Small intestine (tissue), 7 donors: ENCODE measurements at regions not wholly inside any gene's neighbourhood (a gene's known extent, or its start where the extent isn't known, plus 50 kb on each side); places are given as distances from the start of the nearest gene placed in this dataset.
"Not testable (repeated sequence)": the region's sequence is repeated elsewhere in the genome, so short reads cannot be mapped to it uniquely, and the experiment has no call there.

ENCODE experiments used
- DNase-seq, 2 donors: peaks; one replicate each; pipeline versions ENCODE4 v3.0.0 to v3.0.0-alpha.2; 2013
- FAIRE-seq: peaks from 2 replicates; lab custom pipeline; 2012; peaks lifted over from hg19 to GRCh38; lab: Jason Lieb, UNC
- H3K27ac ChIP-seq, 3 donors: one replicate each; pipeline ENCODE4 v1.5.1; 2013; ENCODE audit warnings: low read length in 2 of 3, mild to moderate bottlenecking in 2 of 3, control low read depth in 1 of 3, inconsistent platforms in 1 of 3, low read depth in 1 of 3, moderate library complexity in 1 of 3
- H3K27me3 ChIP-seq, 3 donors: one replicate each; pipeline ENCODE4 v1.6.1; 2013; ENCODE audit warnings: low read length in 3 of 3, inconsistent platforms in 1 of 3; ENCODE audit not compliant: control insufficient read depth in 3 of 3, insufficient read depth in 3 of 3
- H3K36me3 ChIP-seq, 3 donors: one replicate each; pipeline ENCODE4 v1.6.1; 2013; ENCODE audit warnings: low read length in 3 of 3, inconsistent platforms in 1 of 3, low read depth in 1 of 3, mild to moderate bottlenecking in 1 of 3, moderate library complexity in 1 of 3; ENCODE audit not compliant: control insufficient read depth in 3 of 3, insufficient read depth in 2 of 3
- H3K4me1 ChIP-seq, 3 donors: one replicate each; pipeline ENCODE4 v1.6.1; 2013; ENCODE audit warnings: low read length in 2 of 3, inconsistent platforms in 1 of 3, low read depth in 1 of 3, mild to moderate bottlenecking in 1 of 3, moderate library complexity in 1 of 3; ENCODE audit not compliant: control insufficient read depth in 3 of 3, insufficient read depth in 2 of 3
- H3K4me3 ChIP-seq, 3 donors: one replicate each; pipeline ENCODE4 v1.5.1; 2013; ENCODE audit warnings: low read length in 3 of 3, control low read depth in 1 of 3, inconsistent platforms in 1 of 3, low read depth in 1 of 3, mild to moderate bottlenecking in 1 of 3, moderate library complexity in 1 of 3
- H3K9me3 ChIP-seq, 2 donors: one replicate each; pipeline ENCODE4 v1.6.1; 2013; ENCODE audit warnings: low read depth in 1 of 2, low read length in 1 of 2; ENCODE audit not compliant: control insufficient read depth in 2 of 2, insufficient read depth in 1 of 2
- WGBS, 3 donors: extraction: QIAGEN DNeasy Blood & Tissue Kit; methylation state at CpG; one replicate each; pipeline ENCODE4 v1.1.7; 2013; 5-methylcytosine and 5-hydroxymethylcytosine counted together
- donor health status: healthy with polysubstance abuse.
- donor health status: control.
- donor health status: control.
- donor health status: Bipolar disorder and iron deficiency.
- donor health status: healthy.

DNA sequence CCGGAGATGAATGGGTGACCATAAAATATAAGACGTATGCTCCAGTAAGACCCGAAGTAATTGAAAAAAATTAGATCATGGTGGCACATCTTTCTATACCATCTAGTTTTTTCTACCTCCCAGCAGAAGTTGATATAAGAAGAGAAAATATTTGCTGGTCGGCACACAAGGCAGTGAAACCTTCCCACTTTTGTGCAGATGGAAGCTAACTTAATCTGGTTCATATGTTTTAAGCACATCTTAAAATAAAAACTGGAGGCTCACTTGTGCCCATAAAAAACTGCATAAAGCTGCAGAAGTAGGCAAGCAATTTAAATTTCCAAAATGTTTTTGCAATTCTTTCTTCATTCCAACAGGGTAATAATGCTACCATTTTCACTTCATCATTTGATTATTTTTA, 449.2 kb downstream of the CNTN3 start:
- FAIRE-seq: no peak
- DNase-seq: no peak
- H3K27ac ChIP-seq: no peak overlapping the region
- H3K36me3 ChIP-seq: no peaks in the 10 kb centered on the region
- 81 to 90% (median 87%) methylated on average over 4 of the region's 4 CpGs for WGBS, 3 donors
- no peaks in the 10 kb centered on the region for H3K27me3 ChIP-seq
- H3K9me3 ChIP-seq: peaks cover 0 to 10% of the 10 kb centered on the region in 2 donors
- no peak overlapping the region for H3K4me3 ChIP-seq
- H3K4me1 ChIP-seq: no peaks in the 10 kb centered on the region

DNA sequence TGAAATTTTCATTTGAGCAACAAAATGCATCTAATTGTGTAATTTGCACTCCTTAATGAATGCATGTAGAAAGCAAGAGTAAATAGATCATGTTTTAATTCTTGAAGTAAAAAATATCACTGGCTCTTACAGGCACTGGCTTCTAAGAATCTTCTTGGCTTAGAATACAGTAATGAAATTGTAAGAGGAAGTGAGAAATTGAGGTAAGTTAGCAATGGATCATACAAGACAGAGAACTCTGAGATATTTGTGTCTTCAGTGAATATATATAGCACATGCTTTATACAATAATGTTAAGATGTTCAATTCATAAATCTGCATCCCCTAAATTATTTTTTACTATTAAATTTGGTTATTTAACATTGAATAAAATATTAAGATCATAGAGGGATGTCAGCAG, 465.0 kb downstream of the CNTN3 start:
- H3K4me1 ChIP-seq: no peaks in the 10 kb centered on the region
- no peak for FAIRE-seq

DNA sequence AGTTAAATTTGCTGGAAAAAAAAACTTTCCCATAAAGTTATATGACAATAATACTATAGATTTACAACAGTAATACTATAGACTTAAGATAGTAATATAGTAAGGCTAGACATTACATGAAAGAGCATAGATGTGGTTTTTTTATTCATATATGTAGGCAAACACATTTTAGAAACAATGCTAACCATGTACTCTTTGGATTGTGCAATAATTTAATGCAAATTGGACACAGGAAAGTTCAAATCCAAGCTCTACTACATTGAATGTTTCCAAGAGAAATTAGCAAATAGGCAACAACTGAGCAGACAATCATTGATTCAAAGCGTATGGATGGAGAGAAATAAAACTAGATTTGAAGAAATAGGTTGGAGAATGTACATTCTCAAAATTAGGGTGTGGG, 469.2 kb downstream of the CNTN3 start:
- WGBS, 3 donors: 72 to 79% (median 76%) methylated on average over 1 of the region's 1 CpG
- DNase-seq (no peak), FAIRE-seq (no peak)
- no peaks in the 10 kb centered on the region for H3K9me3 ChIP-seq
- no peaks in the 10 kb centered on the region for H3K4me1 ChIP-seq
- H3K27me3 ChIP-seq: no peaks in the 10 kb centered on the region
- H3K4me3 ChIP-seq: no peak overlapping the region
- H3K36me3 ChIP-seq: no peaks in the 10 kb centered on the region
- H3K27ac ChIP-seq: no peak overlapping the region

More for the DNA sequence above, 465.0 kb downstream of the CNTN3 start:
- no peak for DNase-seq
- Histone ChIP-seq H3K4me3 (no peak overlapping the region), H3K27me3 (no peaks in the 10 kb centered on the region), H3K27ac (no peak overlapping the region), H3K36me3 (no peaks in the 10 kb centered on the region), H3K9me3 (no peaks in the 10 kb centered on the region)

DNA sequence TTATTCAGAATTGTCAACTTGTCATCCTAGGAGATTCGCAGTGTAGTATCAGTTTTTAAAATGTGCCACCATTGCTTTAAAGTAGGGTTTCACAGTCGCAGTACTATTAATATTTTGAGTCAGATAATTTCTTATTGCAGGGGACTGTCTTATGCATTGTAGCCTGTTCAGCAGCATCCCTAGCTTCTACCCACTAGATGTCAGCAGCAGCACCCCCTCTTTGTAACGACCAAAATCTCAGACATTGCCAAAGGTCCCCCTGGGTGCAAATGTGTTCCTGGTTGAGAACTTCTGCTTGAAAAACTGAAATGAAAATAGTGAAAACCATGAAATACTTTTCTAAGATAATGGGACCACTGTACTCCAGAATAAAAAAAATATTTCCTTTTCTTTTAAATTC, 474.8 kb downstream of the CNTN3 start:
- no peaks in the 10 kb centered on the region for H3K4me1 ChIP-seq
- H3K36me3 ChIP-seq: no peaks in the 10 kb centered on the region
- FAIRE-seq (no peak), DNase-seq (no peak)
- WGBS, 3 donors: 51 to 55% (median 51%) methylated on average over 3 of the region's 3 CpGs
- no peaks in the 10 kb centered on the region for H3K27me3 ChIP-seq
- H3K27ac ChIP-seq: no peak overlapping the region
- H3K9me3 ChIP-seq: no peaks in the 10 kb centered on the region
- H3K4me3 ChIP-seq: no peak overlapping the region

DNA sequence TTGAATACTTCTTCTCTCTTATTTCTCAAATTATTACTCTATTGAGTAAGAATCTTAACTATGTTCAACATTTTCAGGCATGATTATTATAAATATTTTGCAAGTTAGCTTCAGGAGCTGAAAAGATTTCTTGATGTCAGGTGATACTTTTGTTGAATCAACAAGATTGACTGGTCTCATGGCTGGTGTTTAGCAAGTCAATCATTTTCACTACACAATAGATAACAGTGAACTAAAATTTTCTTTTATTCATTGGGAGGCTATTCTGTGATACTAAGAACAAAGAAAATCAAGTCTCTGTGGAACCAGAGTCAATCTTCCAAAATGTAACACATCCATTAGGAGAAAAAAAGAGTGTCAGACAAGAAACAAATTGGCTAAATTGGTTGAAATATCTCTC, 476.7 kb downstream of the CNTN3 start:
- no peak for FAIRE-seq
- DNase-seq: no peak
- Histone ChIP-seq H3K4me1 (no peaks in the 10 kb centered on the region), H3K9me3 (no peaks in the 10 kb centered on the region), H3K36me3 (no peaks in the 10 kb centered on the region), H3K27ac (no peak overlapping the region), H3K27me3 (no peaks in the 10 kb centered on the region), H3K4me3 (no peak overlapping the region)

DNA sequence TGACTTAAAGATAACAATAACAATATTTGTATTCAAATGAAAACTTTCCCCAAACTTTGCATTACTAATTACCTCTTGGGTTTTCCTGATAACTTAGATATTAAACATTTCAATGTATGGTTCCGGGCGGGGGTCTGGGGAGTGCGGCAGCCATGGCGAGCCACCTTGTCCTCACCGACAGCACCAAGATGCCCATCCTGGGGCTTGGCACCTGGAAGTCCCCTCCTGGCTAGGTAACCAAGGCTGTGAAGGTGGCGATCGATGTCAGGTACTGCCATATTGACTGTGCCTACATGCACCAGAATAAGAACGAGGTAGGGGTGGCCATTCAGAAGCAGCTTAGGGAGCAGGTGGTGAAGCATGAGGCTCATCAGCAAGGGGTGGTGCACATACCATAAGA, 478.7 kb downstream of the CNTN3 start:
- no peak for DNase-seq
- Histone ChIP-seq H3K36me3 (no peaks in the 10 kb centered on the region), H3K27me3 (no peaks in the 10 kb centered on the region), H3K4me1 (no peaks in the 10 kb centered on the region), H3K4me3 (no peak overlapping the region), H3K9me3 (no peaks in the 10 kb centered on the region), H3K27ac (no peak overlapping the region)
- FAIRE-seq: no peak
- whole genome bisulfite sequencing, 3 donors: 90 to 96% (median 95%) methylated on average over 8 of the region's 8 CpGs

DNA sequence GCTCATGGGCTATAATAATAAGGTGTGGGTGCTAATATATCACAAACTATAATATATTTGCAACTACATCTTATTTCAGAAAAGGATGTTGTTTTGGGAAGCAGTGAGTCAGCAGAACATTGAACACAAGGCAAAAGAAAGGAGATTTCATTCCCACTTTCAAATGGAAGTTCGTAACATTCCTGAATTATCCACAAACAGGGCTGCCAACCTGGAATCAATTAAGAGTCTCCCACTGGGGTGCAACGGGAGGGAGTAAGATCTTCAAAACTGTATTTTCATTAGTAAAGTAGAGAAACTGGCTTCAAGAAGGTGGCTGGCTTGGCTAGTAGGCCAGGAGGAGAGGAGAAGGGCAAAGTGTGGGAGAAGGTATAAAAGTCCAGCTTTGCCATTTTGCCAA, 479.6 kb downstream of the CNTN3 start:
- no peak for FAIRE-seq
- H3K27me3 ChIP-seq: no peaks in the 10 kb centered on the region
- DNase-seq: no peak
- H3K4me3 ChIP-seq: no peak overlapping the region
- no peak overlapping the region for H3K27ac ChIP-seq
- H3K9me3 ChIP-seq: no peaks in the 10 kb centered on the region
- no peaks in the 10 kb centered on the region for H3K36me3 ChIP-seq
- no peaks in the 10 kb centered on the region for H3K4me1 ChIP-seq
- WGBS, 3 donors: 83 to 86% (median 84%) methylated on average over 2 of the region's 2 CpGs

DNA sequence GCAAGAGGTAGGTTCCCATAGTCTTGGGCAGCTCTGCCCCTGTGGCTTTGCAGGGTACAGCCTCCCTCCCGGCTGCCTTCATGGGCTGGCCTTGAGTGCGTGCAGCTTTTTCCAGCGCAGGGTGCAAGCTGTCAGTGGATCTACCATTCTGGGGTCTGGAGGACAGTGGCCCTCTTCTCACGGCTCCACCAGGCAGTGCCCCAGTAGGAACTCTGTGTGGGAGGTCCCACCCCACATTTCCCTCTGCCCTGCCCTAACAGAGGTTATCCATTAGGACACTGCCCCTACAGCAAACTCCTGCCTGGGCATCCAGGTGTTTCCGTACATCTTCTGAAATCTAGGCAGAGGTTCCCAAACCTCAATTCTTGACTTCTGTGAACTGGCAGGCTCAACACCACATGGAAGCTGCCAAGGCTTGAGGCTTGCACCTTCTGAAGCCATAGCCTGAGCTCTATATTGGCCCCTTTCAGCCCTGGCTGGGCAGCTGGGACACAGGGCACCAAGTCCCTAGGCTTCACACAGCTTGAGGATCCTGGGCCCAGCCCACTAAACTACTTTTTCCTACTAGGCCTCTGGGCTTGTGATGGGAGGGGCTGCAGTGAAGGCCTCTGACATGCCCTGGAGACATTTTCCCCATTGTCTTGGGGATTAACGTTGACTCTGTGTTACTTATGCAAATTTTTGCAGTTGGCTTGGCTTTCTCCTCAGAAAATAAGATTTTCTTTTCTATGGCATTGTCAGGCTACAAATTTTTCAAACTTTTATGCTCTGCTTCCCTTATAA, 482.7 kb downstream of the CNTN3 start:
- not testable (repeated sequence) for H3K27me3 ChIP-seq, H3K4me1 ChIP-seq, H3K9me3 ChIP-seq, H3K4me3 ChIP-seq, H3K36me3 ChIP-seq, DNase-seq, H3K27ac ChIP-seq, FAIRE-seq
- 76 to 85% (median 77%) methylated on average over 6 of the region's 6 CpGs for WGBS, 3 donors

DNA sequence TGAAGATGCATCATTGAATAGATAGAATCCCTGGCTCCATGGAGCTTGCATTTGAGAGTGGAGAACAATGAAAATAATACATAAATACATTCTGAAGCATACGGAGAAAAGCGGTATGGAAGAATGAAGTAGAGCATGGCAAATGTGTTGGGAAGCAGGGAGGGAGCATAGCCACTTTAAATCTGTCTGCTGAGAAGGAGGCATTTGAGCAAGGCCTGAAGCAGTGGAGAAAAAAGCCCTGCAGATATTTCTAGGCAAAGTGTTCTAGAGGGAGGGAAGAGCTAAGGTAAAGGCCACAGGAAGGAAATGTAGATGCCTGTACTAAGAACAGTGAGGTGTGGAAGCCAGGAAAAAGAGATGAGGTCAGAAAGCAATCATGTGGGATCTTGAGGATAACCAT, 484.8 kb downstream of the CNTN3 start:
- WGBS, 3 donors: 92 to 100% (median 93%) methylated on average over 2 of the region's 2 CpGs

More for the DNA sequence above, 484.8 kb downstream of the CNTN3 start:
- Histone ChIP-seq H3K4me1 (no peaks in the 10 kb centered on the region), H3K9me3 (no peaks in the 10 kb centered on the region), H3K27me3 (no peaks in the 10 kb centered on the region), H3K27ac (no peak overlapping the region), H3K4me3 (no peak overlapping the region), H3K36me3 (no peaks in the 10 kb centered on the region)
- no peak for FAIRE-seq
- DNase-seq: no peak
